Stimulated activated memory B cell treated with anti-CD40 and anti-IgM and Interleukin-4, amounts not matched to agents 10 μg/mL and 1 μg/mL and 100 μg/mL, for 72 hours (primary cell): ENCODE measurements at regions not wholly inside any gene's neighbourhood (a gene's known extent, or its start where the extent isn't known, plus 50 kb on each side); places are given as distances from the start of the nearest gene placed in this dataset.

Experiments used
- ATAC-seq: fragments of 150-1000 bp; cut with Tn5 transposase; 2 replicates; pipeline ENCODE4 v1.10.0; 2021
- H3K27ac Mint-ChIP-seq: one replicate; pipeline ENCODE4 v1.8.0; 2022; ENCODE audit warnings: mild to moderate bottlenecking, mixed read lengths
- H3K27me3 Mint-ChIP-seq: one replicate; pipeline ENCODE4 v1.8.0; 2022; ENCODE audit warnings: mixed read lengths
- H3K36me3 Mint-ChIP-seq: one replicate; pipeline ENCODE4 v1.8.0; 2022; ENCODE audit warnings: mixed read lengths
- H3K4me1 Mint-ChIP-seq: one replicate; pipeline ENCODE4 v1.8.0; 2022; ENCODE audit warnings: mixed read lengths
- H3K4me3 Mint-ChIP-seq: one replicate; pipeline ENCODE4 v1.8.0; 2022; ENCODE audit warnings: mild to moderate bottlenecking, moderate library complexity, mixed read lengths
- H3K9me3 Mint-ChIP-seq: one replicate; pipeline ENCODE4 v1.8.0; 2022; ENCODE audit warnings: mixed read lengths

DNA sequence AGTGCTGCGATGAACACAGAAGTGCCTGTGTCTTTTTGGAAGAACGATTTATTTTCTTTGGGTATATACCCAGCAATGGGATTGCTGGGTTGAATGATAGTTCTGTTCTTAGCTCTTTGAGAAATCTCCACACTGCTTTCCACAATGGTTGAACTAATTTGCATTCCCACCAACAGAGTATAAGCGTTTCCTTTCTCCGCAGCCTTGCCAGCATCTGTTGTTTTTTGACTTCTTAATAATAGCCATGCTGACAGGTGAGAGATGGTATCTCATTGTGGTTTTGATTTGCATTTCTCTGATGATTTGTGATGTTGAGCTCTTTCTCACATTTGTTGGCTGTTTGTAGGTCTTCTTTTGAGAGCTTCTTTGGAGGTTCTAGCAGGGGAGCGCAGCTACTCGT, 134.6 kb downstream of the TENT4A start:
- H3K27ac Mint-ChIP-seq: no peak overlapping the region

DNA sequence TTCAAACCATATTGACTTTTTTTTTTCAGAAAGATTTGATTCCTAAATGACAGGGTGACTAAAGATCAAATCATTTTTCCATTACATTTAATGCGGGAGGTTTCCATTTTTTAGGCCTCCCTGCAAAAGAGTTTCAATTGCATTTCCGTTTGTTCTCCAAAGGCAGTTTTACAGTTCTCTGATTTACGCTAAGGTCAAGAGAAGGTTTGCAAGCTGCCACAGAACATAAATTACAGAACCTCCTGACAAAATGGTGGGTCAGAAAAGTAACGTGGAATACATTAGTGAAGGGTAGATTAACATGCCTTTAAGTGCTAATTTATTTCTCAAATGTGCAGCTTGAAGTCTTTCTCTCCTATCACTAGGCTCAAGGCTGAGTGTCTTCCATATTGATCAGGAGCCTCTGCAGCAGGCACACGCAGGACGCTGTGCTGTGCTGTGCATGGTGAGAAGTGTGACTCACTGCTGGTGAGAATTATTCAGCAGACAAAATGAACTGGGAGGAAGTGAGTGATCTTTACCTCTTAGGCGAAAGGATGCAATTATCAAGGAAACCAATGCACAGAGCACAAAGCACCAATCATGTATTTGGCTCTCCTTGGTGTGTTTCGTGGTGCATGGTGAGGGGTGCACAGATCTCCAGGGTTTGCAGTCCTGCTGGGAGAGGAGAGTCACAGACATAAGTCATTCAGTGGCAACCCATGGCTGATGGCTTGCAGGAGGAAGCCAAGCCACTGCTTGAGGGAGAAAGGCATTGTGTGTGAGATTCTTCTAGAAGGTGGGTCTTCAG, 136.3 kb downstream of the TENT4A start:
- Mint-ChIP-seq H3K27ac (no peak overlapping the region), H3K36me3 (no peaks in the 10 kb centered on the region), H3K27me3 (no peaks in the 10 kb centered on the region), H3K4me1 (no peaks in the 10 kb centered on the region), H3K9me3 (peaks cover 7% of the 10 kb centered on the region), H3K4me3 (no peak overlapping the region)
- ATAC-seq: no peak

More for the DNA sequence above, 134.6 kb downstream of the TENT4A start:
- H3K9me3 Mint-ChIP-seq: no peaks in the 10 kb centered on the region
- no peaks in the 10 kb centered on the region for H3K4me1 Mint-ChIP-seq
- no peaks in the 10 kb centered on the region for H3K36me3 Mint-ChIP-seq
- H3K4me3 Mint-ChIP-seq: no peak overlapping the region
- peaks cover 11% of the 10 kb centered on the region for H3K27me3 Mint-ChIP-seq
- ATAC-seq: no peak

DNA sequence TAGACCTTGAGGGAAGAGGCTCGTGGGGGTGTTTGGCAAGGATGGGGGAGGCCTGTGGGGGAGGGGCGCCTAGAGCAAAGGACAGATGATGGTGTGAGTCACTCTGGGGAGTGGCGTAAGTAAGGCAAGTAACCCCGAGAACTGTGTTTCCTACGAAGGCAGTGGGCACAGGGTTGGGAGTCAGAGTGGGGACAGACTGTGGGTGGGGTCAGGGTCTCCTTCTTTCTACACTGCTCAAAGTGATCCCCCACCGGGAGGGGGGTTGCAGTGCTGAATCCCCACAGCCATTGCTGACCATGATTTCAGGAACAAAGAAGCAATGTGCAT, 136.8 kb downstream of the TENT4A start:
- H3K4me3 Mint-ChIP-seq: no peak overlapping the region
- no peaks in the 10 kb centered on the region for H3K27me3 Mint-ChIP-seq
- no peaks in the 10 kb centered on the region for H3K4me1 Mint-ChIP-seq
- H3K27ac Mint-ChIP-seq: no peak overlapping the region
- H3K36me3 Mint-ChIP-seq: no peaks in the 10 kb centered on the region
- peaks cover 7% of the 10 kb centered on the region for H3K9me3 Mint-ChIP-seq
- ATAC-seq: no peak

GRCh38 chr5:6856653-6857052, 143.4 kb downstream of the TENT4A start:
- H3K9me3 Mint-ChIP-seq: peaks cover 7% of the 10 kb centered on the region

DNA sequence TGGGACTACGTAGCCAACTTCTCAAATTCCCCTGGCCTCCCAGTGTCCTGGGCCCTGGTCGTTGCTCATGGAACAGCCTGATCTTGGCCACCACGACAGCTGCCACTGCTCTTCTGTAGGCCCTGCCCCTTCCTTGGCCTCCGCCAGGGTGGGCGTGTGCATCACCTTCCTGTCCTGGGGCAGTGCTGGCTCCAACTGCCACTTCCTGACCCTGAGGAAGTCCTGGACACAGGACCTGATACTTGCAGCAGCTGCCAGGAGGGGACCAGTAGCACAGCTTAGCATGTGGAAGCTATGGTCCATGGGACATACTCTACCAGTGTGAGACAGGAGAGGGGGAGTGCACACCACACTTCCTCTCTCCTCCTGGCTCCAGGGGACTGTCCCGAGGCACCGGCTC, 145.2 kb downstream of the TENT4A start:
- ATAC-seq: peak; percentile 38
- Mint-ChIP-seq H3K9me3 (peaks cover 10% of the 10 kb centered on the region), H3K27ac (no peak overlapping the region)

More at GRCh38 chr5:6856653-6857052, 143.4 kb downstream of the TENT4A start:
- Mint-ChIP-seq H3K36me3 (no peaks in the 10 kb centered on the region), H3K4me3 (no peak overlapping the region), H3K27ac (no peak overlapping the region), H3K4me1 (no peaks in the 10 kb centered on the region), H3K27me3 (peaks cover 8% of the 10 kb centered on the region)
- no peak for ATAC-seq

DNA sequence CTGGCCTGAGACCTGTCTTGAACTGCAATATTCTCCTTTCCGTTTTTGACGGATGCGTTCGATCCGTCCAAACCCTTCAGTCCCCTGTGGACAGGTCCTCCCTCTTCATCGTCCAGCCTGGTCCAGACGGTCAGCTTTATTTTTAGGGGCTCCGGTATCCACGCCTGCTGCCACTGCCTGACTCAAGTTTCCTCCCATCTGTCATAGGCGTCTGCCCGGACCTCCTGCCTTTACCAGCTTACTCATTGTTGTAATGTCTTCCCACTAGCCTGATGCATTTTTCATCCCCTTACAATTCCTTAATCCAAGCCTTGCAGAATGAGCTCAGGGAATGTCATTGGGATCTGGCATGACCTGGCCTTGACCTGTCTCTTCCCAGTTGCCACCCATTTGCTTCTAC, 145.8 kb downstream of the TENT4A start:
- Mint-ChIP-seq H3K4me1 (no peaks in the 10 kb centered on the region), H3K9me3 (peaks cover 6% of the 10 kb centered on the region), H3K27me3 (peaks cover 18% of the 10 kb centered on the region), H3K4me3 (no peak overlapping the region), H3K36me3 (no peaks in the 10 kb centered on the region), H3K27ac (no peak overlapping the region)
- no peak for ATAC-seq

More for the DNA sequence above, 145.2 kb downstream of the TENT4A start:
- Mint-ChIP-seq H3K36me3 (no peaks in the 10 kb centered on the region), H3K4me1 (no peaks in the 10 kb centered on the region), H3K4me3 (no peak overlapping the region), H3K27me3 (peaks cover 16% of the 10 kb centered on the region)

DNA sequence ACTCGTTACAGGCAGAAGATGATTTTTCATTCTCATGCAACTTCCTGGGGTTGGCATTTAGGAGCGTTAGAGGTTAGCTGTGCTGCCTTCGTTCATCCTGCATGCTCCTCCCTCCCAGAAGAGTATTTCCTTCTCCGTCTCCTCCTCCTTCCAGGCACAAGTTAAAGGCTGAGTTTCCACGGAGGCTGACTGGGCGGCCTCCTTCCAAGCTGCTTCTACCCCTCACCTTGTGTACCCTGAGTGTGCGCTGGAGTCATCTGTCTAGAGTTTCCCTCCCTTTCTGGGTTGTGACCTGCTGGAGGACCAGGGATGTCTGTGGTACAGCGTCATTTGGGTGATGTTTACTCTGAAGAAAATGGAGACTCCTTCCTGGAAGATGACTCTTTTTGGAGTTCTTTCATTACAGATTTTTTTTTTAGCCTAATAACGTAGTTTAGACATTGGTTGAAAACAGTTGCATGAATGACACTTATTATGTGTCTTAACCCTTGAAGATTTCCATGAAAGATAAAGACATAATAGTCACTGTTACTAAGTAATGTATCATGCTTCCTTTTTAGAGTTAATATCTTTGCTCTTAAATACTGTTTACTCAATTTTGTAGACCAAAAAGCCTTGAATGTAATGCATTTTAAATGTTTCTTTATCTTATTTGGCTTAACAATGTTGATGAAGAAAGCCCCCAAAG, 146.9 kb downstream of the TENT4A start:
- H3K4me1 Mint-ChIP-seq: no peaks in the 10 kb centered on the region
- ATAC-seq: no peak
- H3K27ac Mint-ChIP-seq: no peak overlapping the region
- peaks cover 5% of the 10 kb centered on the region for H3K9me3 Mint-ChIP-seq
- H3K4me3 Mint-ChIP-seq: no peak overlapping the region
- H3K36me3 Mint-ChIP-seq: no peaks in the 10 kb centered on the region
- H3K27me3 Mint-ChIP-seq: peaks cover 18% of the 10 kb centered on the region

DNA sequence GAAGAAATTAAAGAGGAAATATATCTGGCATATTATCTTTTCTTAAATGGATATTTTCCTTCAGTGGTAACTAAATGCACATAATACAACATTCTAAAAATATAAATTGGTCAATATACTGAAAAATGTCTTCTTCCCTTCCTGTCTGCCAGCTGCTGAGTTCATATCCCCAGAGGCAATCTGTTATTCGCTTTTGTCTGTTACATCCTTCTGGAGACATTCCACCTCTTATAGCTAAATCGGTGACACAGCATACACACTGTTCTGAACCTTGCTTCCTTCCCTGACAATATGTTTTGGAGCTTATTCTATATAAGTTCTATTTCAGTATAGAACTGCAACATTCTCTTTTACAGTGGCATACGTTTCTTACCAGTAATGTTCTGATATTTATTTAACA, 147.8 kb downstream of the TENT4A start:
- ATAC-seq: no peak
- H3K9me3 Mint-ChIP-seq: peaks cover 5% of the 10 kb centered on the region
- H3K4me3 Mint-ChIP-seq: no peak overlapping the region
- no peak overlapping the region for H3K27ac Mint-ChIP-seq
- no peaks in the 10 kb centered on the region for H3K36me3 Mint-ChIP-seq
- H3K4me1 Mint-ChIP-seq: no peaks in the 10 kb centered on the region
- peaks cover 18% of the 10 kb centered on the region for H3K27me3 Mint-ChIP-seq

DNA sequence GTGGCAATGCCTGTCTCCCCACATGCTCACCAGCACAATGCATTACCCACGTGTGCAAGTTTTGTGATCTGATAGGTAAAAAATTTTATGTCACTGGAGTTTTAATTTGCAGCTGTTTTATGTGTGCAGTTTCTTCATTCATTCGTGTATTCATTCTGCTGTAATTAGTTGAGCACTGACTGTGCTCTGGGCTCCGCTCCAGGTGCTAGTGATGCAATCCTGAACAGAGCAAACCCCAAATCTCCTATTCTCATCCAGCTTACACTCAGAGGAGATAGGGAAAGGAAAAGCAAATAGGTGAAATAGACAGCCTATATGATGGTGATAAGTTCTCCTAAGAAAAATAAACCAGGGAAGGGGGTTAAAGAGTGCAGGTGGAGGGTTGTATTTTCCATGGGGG, 148.4 kb downstream of the TENT4A start:
- Mint-ChIP-seq H3K4me1 (no peaks in the 10 kb centered on the region), H3K9me3 (peaks cover 5% of the 10 kb centered on the region), H3K36me3 (no peaks in the 10 kb centered on the region)

GRCh38 chr5:6862306-6862705, 149.1 kb downstream of the TENT4A start:
- H3K27ac Mint-ChIP-seq: no peak overlapping the region
- no peak for ATAC-seq
- no peaks in the 10 kb centered on the region for H3K36me3 Mint-ChIP-seq
- peaks cover 18% of the 10 kb centered on the region for H3K27me3 Mint-ChIP-seq
- no peak overlapping the region for H3K4me3 Mint-ChIP-seq
- no peaks in the 10 kb centered on the region for H3K4me1 Mint-ChIP-seq
- peaks cover 5% of the 10 kb centered on the region for H3K9me3 Mint-ChIP-seq

More for the DNA sequence above, 148.4 kb downstream of the TENT4A start:
- Mint-ChIP-seq H3K27me3 (peaks cover 18% of the 10 kb centered on the region), H3K4me3 (no peak overlapping the region), H3K27ac (no peak overlapping the region)
- ATAC-seq: no peak

- Mint-ChIP-seq H3K4me3 (no peak overlapping the region), H3K36me3 (no peaks in the 10 kb centered on the region), H3K27ac (no peak overlapping the region), H3K4me1 (no peaks in the 10 kb centered on the region), H3K9me3 (peaks cover 9% of the 10 kb centered on the region), H3K27me3 (peaks cover 10% of the 10 kb centered on the region)
- no peak for ATAC-seq
Measured at GRCh38 chr5:6867712-6868111, 154.5 kb downstream of the TENT4A start.

DNA sequence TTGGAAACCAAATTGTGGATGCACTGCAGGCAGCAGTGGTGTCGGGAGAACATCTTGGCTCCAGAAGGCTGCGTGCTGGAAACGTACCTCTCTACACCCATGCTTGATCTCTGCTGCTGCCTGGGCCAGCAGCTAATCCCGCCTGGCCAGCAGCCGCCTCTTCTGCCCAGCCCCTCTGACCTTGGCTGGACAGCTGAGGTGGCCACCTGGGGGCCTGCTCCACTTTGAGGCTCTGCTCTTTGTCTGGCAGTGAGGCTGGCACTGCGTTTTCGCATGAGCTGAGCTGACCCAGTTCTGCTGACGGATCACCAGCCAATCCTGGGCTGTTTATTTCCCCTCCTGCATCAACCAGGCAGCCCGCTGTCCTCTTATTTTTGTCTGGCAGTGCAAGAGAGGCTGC, 154.9 kb downstream of the TENT4A start:
- Mint-ChIP-seq H3K4me3 (no peak overlapping the region), H3K36me3 (no peaks in the 10 kb centered on the region), H3K27me3 (peaks cover 5% of the 10 kb centered on the region), H3K4me1 (no peaks in the 10 kb centered on the region), H3K27ac (no peak overlapping the region), H3K9me3 (peaks cover 6% of the 10 kb centered on the region)
- no peak for ATAC-seq

DNA sequence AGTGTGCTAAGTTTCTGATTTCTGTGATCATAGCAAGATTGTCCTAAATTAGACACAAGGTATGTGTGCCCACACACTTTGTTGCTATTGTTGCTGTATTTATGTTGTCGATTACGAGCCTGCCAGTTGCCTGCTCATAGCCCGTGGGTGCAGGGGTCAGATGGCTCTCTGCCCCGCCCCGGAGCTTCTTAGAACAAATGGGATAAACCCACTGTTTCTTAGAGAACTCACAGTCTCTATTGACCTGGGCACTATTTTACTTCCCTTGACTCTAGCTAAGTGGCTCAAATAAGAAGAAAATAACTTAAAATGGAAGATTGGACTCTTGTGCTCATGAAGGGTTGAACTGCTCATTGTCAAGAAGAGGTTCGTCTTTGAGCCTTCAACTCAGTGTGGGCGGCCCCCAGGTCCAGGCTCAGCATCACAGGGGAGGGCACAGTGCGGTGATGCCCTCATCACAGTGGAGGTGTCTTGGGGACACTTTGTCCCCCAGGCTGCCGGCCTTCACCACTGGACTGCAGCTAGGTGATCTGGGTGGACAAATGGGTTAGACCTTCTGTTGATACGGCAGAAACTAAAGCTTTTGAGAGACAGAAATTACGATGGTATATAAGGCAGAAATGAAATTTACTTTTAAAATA, 155.5 kb downstream of the TENT4A start:
- no peaks in the 10 kb centered on the region for H3K4me1 Mint-ChIP-seq
- H3K4me3 Mint-ChIP-seq: no peak overlapping the region
- H3K36me3 Mint-ChIP-seq: no peaks in the 10 kb centered on the region
- H3K27me3 Mint-ChIP-seq: no peaks in the 10 kb centered on the region
- ATAC-seq: no peak
- H3K27ac Mint-ChIP-seq: no peak overlapping the region
- H3K9me3 Mint-ChIP-seq: peaks cover 4% of the 10 kb centered on the region

DNA sequence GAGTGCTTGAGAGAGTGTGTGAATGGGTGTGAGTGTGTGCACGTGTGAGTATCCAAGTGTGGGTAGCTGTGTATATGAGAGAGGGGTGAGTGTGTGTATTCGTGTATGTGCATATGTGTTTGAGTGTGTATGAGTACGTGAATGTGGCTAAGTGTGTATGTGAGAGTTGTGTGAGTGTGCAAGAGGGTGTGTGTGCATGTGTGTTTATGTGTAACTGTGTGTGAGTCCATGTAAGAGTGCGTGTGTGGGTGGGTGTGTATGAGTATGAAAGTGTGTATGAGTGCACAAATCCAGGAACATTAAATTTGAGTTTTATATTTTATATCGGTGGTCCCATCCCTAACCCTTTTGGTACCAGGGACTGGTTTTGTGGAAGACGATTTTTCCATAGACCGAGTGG, 156.4 kb downstream of the TENT4A start:
- ATAC-seq: no peak
- H3K4me1 Mint-ChIP-seq: no peaks in the 10 kb centered on the region

DNA sequence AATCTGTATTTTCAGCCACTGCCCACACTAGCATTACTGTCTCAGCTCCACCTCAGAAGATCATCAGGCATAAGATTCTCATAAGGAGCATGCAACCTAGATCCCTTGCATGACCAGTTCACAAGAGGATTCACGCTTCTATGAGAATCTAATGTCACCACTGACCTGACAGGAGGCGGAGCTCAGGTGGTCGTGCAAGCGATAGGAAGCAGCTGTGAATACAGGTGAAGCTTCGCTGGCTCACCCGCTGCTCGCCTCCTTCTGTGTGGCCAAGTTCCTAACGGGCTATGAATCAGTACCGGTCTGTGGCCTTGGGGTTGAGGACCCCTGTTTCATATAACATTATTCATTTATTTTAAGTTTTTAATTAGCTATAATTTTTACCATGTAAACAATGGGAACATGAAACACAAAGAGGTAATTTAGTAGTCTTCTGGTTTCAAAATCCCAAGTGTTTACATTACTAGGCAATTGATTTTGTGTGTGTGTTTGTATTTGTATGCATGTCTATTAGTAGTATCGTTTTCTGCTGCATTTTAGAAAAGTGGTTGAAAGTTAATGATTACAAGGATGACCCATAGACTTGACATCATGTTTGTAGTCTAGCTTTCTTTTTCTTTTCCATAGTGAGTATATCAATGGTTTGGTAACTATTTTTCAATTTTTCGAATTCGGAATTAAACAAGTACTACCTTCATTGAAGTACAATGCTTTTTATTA, 159.4 kb downstream of the TENT4A start:
- Mint-ChIP-seq H3K4me3 (no peak overlapping the region), H3K27ac (no peak overlapping the region), H3K27me3 (no peaks in the 10 kb centered on the region), H3K36me3 (no peaks in the 10 kb centered on the region), H3K9me3 (peaks cover 2% of the 10 kb centered on the region), H3K4me1 (no peaks in the 10 kb centered on the region)
- no peak for ATAC-seq

More for the DNA sequence above, 156.4 kb downstream of the TENT4A start:
- no peak overlapping the region for H3K27ac Mint-ChIP-seq
- no peaks in the 10 kb centered on the region for H3K36me3 Mint-ChIP-seq
- no peak overlapping the region for H3K4me3 Mint-ChIP-seq
- no peaks in the 10 kb centered on the region for H3K27me3 Mint-ChIP-seq
- H3K9me3 Mint-ChIP-seq: peaks cover 4% of the 10 kb centered on the region
